GM21717 (cell line): ENCODE measurements at regions not wholly inside any gene's neighbourhood (a gene's known extent, or its start where the extent isn't known, plus 50 kb on each side); places are given as distances from the start of the nearest gene placed in this dataset.
"Not testable (repeated sequence)": the region's sequence is repeated elsewhere in the genome, so short reads cannot be mapped to it uniquely, and the experiment has no call there.

Experiments
- ATAC-seq: cut with Tn5 transposase; IDR thresholded peaks from one replicate; pipeline ENCODE4 v1.9.1; 2021; ENCODE audit warnings: mild to moderate bottlenecking, moderate library complexity; ENCODE audit not compliant: unreplicated experiment

- ATAC-seq: no peak
These were observed 475.5 kb downstream of the AACS start for GRCh38 chr12:125540580-125541204.

GRCh38 chr12:125544960-125545359 is 479.7 kb downstream of the AACS start:
- ATAC-seq: no peak

- ATAC-seq: no peak
These were observed 483.9 kb downstream of the AACS start for GRCh38 chr12:125549171-125549570.

GRCh38 chr12:125549836-125550235 is 484.6 kb downstream of the AACS start:
- no peak for ATAC-seq

- no peak for ATAC-seq
These were observed 487.1 kb downstream of the AACS start for GRCh38 chr12:125552295-125552694.

GRCh38 chr12:125561008-125561407 is 495.8 kb downstream of the AACS start:
- not testable (repeated sequence) for ATAC-seq

GRCh38 chr12:125564753-125565152 is 499.5 kb downstream of the AACS start:
- ATAC-seq: no peak

- no peak for ATAC-seq
These were observed 502.3 kb downstream of the AACS start for GRCh38 chr12:125567581-125567980.

GRCh38 chr12:125568306-125568705 is 503.1 kb downstream of the AACS start:
- ATAC-seq: no peak

GRCh38 chr12:125573271-125573670 is 508.0 kb downstream of the AACS start:
- no peak for ATAC-seq

- ATAC-seq: no peak
These were observed 512.1 kb downstream of the AACS start for GRCh38 chr12:125577334-125577733.

- no peak for ATAC-seq
These were observed 514.7 kb downstream of the AACS start for GRCh38 chr12:125579916-125580315.

- no peak for ATAC-seq
These were observed 517.8 kb downstream of the AACS start for GRCh38 chr12:125583071-125583470.

GRCh38 chr12:125586441-125586840 is 521.2 kb downstream of the AACS start:
- no peak for ATAC-seq

- ATAC-seq: no peak
These were observed 528.0 kb downstream of the AACS start for GRCh38 chr12:125593269-125593668.

GRCh38 chr12:125604976-125605375 is 539.7 kb downstream of the AACS start:
- ATAC-seq: no peak

- ATAC-seq: no peak
These were observed 541.1 kb downstream of the AACS start for GRCh38 chr12:125606312-125606711.

- ATAC-seq: no peak
These were observed 545.1 kb downstream of the AACS start for GRCh38 chr12:125610292-125610691.

GRCh38 chr12:125610971-125611370 is 545.7 kb downstream of the AACS start:
- ATAC-seq: no peak

- no peak for ATAC-seq
These were observed 548.8 kb downstream of the AACS start for GRCh38 chr12:125614058-125614457.

GRCh38 chr12:125619723-125620122 is 554.5 kb downstream of the AACS start:
- ATAC-seq: no peak

GRCh38 chr12:125633686-125634085 is 568.5 kb downstream of the AACS start:
- no peak for ATAC-seq

GRCh38 chr12:125634813-125635212 is 569.6 kb downstream of the AACS start:
- no peak for ATAC-seq
